ENCODE measurements at regions not wholly inside any gene's neighbourhood (a gene's known extent, or its start where the extent isn't known, plus 50 kb on each side); places are given as distances from the start of the nearest gene placed in this dataset.
"Not testable (repeated sequence)": the region's sequence is repeated elsewhere in the genome, so short reads cannot be mapped to it uniquely, and the experiment has no call there.

DNA sequence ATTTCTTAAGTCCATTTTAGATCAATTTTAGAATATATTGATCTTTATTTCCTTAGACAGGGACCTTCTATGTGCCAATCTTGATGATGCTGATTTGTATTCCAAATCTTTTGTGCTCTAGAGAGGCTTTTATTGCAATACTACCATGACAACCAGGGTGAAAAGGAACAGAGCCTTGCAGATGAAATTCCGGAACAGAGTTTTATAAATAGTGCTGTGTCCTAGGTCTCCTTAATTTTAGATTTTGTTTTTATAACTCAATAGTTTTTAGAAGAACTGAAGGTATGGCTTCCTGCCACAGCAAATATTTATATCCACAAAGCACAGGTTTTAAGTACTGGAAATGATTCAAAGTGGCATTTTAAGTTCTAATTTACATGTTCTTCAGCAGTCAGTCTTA lies 160.2 kb downstream of the PMAIP1 start:
- no peak for DNase-seq

DNA sequence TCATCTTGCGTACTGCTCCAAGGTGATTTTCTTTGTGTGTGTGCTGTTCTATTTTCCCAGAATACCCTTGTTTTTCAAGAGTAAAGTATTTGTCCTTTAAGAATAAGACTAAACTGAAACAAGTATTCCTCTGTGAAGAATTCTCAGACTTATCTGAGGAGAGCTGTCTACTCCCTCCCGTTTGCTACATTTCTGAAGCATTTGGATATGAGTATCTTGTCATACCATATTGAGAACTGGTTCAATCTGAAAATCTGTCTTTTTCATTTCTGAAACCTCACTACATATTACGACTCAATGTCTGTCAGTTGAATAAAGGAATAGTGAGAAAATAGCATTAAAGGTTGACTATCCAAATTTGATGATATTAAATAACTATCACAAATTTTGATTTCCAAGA lies 159.4 kb downstream of the PMAIP1 start:
- no peak for DNase-seq

DNA sequence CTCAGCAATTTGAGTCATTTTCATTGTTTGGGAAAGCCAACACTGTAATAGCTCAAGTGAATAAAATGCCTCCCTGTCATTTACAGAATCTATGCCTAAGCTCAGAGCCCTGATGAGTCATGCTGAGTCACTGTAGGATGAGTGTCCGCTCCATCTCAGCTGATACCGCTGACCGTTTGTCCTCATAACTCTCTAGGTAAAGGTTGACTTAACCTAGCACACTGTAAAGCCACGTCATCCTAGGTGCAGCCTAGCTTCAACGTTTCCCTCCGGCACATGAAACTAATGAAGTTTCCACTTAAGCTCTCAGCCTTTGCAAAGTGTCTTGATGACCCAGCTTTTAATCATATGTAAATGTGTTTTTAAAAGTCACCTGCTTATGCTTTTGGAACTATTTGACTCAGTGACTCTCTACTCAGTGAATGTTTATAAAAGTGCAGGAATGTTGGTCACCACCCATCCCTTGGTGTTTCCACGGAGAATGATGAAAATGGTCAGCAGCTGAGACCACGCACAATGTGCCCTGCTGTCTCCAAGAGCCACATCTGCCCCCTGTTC lies 154.0 kb downstream of the PMAIP1 start:
- peak; percentile 22 for DNase-seq

DNA sequence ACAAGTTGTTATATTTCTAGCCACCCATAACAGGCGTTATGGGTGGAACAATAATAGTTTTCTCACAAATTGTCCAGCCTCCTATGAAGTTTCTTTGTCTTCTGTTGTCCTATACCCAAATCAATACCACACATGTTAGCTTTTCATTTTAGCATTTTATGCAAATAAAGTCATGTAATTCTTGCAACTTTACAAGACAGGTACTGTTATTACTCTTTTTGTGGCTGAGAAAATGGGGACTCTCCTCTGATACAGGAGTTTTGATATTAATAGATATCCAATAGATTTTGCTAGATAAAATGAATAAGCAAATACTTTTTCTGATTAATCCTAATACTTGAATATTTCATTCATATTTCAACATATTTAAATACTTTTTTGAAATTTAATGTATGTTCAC lies 151.0 kb downstream of the PMAIP1 start:
- DNase-seq, result no peak

DNA sequence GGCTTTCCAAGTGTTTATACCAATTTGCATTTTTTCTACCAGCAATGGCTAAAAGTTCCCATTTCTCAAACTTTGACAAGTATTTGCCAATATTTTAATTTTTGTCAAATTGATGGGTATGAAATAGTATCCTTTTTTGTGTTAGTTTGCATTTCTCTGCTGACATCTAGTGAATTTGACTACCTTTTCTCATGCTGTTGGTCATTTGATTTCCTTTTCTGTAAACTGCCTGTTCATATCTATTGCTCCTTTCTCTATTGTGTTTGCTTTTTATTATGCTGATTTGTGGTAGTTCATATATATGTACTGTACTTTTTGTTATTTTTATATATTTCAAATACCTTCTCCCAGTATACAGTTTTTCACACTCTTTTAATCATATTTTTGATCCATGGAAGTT lies 149.4 kb downstream of the PMAIP1 start:
- DNase-seq, result no peak

DNA sequence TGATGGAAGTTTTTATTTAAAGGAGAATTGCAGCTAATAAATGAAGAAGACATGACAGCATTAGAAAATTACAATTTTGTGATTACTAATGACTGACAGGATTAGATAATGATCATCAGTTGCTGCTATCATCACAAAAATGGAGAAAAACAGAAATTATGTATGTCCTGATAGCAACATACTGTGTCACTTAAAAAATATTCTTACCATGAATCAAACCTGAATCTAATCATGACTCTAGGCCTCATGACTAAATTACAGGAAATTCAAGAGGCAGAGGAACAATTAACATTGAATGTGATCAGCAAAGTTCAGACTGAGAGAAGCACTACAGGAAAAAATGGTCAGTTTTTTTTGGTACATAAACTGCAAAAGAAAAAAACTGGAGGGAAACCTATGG lies 147.8 kb downstream of the PMAIP1 start:
- DNase-seq, result no peak

DNA sequence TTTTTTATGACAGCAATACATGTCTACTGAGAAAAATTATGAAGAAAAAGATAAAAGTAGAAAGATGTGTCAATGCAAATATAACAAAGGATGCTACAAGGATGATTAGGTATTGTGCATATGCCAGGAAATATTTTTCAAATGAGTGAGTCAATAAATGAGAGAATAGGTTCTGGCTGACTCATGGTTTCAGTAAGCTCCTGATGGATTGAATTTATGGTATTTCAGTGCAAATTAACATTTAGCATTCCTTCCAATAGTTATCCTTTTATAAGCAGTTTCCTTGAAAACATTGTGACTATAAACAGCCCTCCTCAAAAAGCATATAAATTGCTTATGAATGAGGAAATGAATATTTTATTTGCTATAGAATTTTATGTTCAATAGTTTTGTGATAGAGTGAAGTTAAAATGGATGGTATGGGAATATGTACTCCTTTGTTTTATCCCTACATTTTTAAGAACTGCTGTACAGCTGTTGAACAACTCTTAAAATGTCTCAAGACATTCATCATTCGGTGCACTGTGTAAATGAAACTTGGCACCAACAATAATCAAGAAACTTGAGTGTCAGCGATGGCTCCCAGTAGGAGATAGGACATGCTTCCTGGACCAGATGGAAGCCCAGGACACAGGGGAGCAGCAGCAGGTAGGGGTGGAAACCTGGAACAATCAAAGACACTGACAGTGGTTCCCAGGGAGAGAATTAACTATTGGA lies 144.7 kb downstream of the PMAIP1 start:
- no peak for DNase-seq

DNA sequence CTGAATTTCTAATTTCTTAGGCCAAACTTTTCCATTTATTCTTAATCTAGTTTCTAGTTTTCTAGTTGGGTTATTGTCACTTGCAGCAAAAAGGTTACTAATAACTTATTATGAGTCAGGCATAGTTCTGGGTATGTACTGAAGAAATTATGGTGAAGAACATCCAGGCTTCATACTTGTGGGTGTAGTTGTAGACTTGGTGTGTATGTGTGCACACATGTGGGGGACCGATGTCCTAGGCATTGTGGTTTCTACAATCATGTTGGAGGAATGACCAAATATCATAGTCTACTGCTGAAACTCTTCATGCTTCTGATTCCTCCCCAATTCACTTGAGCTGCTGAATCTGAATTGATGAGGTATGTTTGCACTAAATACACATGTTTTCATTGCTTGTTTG lies 141.2 kb downstream of the PMAIP1 start:
- DNase-seq, result no peak

DNA sequence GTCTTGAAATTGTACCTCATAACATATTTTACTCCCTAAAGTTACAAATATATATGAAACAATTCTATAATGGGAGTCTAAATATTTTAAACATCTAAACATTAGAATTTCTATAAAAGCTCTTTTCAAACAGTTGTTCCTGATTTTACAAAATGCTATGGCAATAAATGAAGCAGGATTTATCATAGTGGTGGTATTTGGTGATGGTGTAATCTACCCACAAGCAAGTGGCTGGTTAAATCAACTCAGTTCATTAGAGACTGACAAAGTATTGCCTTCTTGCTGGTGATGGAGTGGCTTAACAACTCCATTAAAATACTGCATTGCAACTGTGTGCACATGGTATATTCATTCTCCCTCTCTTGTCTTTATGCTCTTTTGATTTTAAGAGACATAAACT lies 138.9 kb downstream of the PMAIP1 start:
- DNase-seq, result no peak

DNA sequence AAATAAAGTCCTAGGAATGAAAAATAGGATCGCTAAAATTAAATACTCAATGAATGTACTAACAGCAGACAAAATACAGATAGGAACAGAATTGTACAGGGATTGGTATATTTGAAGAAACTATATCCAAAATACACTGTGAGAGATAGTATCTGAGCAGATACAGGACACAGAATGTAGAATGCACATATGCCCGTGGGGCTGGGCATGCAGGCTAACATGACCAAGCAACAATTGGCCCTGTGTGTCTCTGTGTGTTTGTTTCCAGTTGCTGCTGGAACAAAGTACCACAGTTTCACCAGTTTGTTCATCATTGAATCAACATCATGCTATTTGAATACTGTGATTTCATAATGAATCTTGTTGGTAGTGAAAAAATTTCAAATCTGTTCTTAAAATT lies 127.6 kb downstream of the PMAIP1 start:
- DNase-seq, result no peak

DNA sequence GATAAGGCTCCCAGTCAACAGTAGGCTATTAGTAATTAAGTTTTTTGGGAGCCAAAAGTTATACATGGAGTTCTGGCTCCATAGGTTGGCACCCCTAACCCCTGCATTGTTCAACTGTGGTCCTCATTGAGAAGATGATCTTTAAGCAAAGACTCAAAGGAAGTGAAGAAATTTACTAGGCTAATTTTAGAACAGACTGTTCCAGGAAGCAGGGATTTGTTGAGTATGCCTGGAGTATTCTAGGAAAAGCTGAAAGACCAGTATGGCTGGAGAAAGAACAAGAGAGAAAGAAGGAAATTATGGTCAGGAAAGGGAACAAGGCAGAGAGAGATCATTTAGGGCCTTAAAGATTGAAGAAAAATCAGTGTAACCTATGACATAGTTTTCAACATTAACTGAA lies 125.1 kb downstream of the PMAIP1 start:
- no peak for DNase-seq

DNA sequence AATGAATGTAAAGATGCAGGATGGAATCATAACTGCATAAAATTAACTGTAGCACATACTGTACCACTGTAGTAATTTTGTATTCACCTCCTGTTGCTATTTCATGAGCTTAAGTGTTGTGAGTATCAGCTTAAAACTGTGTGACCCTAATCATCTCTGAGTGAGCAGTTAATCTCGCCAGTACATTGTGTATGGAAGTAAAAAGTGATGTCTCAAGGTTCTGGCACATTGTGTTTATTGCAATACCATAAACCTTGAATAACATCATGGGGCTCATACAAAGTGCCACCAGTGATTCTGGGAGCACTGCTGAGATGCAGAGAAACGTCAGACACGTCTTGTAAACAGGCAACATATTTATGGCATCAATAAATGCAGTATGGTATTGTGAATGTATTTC lies 124.5 kb downstream of the PMAIP1 start:
- no peak for DNase-seq

DNA sequence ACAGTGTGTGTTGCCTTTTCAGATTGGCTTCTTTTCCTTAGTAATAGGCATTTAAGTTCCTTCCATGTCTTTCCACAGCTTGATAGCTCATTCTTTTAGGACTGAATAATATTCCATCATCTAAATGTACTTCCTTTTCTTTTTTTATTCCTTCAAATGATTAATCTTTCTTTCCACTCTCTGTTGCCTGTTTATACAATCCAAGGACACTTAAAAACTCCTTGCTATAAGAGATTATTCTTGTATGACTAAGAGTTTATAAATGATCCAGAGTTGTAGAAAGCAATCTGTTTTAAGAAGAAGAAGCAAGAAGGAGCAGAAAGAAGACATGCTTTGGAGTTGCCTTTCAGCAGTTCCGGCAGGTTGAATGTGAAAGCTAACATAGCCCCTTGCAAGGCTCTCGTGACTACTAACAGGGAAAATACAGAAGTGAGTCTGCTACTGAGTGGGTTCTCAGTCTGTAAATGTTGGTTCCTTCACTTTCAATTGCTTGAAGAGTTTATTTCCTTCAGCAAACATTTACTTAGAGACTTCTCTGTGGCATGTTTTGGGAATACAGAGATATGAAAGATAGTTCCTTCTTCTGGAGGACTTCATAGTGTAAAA lies 123.0 kb downstream of the PMAIP1 start:
- peak; percentile 2 for DNase-seq

DNA sequence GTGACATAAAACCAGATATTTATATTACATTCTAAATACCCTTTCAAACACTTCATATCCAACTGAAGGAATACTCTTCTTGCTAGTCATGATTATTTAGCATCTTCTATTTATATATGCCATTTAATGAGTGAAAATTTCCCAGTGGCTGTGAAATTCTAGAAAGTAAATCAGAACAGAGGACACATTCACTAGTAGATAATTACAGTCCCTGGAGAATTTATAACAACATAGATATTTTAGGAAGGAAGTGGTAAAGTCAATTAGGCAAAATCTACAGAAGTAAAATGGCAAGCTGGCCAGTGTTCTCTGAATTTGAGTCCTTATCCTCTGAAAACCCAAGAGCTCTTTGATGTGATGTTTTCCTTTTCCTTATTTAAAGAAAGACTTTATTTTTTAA lies 121.8 kb downstream of the PMAIP1 start:
- DNase-seq, result no peak

DNA sequence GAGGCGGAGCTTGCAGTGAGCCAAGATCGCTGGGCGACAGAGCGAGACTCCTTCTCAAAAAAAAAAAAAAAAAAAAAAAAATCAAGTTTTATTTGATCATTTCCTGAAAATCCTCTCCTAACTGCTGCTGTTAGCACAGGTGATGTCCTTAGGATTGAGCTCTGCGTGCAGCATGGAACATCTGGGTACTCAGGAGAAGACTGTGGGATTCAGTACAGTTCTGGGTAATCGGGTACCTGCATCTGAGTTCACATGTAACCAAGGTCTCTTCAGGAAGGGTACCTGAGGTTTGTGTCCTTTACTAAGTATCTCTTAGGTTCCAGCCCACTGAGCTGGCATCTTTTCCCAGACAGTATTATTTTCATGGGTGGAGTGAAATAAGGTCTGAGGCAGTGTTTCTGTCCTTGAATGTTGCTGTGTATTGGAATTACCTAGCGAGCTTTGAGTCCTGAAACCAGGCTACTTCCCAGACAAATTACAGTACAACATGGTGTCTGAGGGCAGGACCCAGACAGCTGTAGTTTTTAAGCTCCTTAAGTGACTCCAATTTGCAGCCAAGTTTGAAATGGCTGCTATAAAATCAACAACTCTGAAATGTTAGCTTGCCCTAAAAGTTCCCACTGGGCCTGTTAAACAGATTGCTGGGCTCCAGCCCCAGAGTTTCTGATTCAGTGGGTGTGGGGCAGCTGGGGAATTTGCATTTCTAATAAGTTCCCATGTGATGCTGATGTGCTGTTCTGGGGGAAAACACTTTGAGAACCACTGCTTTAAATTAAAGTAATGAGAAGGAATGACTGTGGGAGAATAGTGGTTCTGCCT lies 120.5 kb downstream of the PMAIP1 start:
- DNase-seq, result no peak

DNA sequence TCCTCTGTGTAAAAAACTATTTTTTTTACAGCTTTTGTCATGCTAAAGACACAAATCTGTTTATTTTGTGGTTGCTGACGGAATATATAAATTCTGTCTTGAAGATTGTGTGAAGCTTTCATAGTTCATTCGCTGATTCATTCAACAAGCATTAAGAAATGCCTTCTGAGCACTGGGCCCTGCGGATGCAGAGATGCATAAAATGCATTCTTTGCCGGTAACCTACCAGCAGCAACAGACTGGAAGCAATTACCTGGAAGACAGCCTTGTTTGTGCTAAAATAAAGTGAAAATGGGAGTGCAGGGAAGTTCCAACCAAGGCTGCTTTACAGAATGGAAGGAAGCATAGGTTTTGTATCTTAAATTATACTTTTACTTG lies 119.7 kb downstream of the PMAIP1 start:
- no peak for DNase-seq

DNA sequence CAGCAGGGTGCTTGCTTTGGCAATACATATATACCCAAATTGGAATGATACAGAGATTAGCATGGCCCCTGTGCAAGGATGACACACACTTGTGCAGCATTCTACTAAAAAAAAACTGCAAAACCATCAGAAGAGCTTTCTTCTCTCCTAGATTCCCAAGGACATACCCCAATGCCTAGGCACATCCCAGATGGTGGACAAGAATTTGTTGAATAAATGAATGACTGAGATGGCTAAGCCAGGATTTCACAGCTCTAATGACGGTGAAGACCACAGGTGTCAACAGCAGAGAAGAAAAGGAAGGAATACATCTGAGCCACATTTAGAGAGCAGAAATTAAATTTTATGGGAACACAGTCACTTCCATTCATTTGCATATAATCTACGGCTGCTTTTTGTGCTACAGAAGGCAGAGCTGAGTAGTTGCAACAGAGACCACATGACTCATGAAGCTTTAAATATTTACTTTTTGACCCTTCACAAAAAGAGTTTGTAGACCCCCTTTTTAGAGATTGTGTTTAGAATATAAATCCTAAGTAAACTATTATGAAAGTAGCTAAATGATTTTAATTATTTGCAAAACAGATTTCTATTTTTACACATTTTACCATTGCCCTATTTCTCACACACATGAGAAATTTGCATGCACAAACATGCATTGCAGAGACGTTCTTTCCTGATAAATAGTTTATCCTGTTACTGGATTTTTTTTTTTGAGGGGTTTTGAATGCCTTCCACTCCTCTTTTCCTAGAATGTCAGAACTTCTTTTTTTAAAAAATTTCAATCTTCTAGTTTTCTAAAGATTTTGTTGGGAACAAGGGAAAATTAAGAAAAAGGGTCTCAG lies 119.0 kb downstream of the PMAIP1 start:
- DNase-seq, result no peak

DNA sequence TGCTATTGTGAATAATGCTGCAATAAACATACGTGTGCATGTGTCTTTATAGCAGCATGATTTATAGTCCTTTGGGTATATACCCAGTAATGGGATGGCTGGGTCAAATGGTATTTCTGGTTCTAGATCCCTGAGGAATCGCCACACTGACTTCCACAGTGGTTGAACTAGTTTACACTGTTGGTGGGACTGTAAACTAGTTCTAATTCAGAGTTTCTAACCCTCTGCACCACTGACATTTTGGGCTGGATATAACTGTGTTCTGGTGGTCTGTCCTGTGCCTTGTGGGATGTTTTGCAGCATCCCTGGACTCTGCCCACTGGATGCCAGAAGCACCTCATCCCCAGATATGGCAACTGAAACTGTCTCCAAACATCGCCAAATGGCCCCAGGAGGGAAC lies 118.3 kb downstream of the PMAIP1 start:
- not testable (repeated sequence) for DNase-seq

DNA sequence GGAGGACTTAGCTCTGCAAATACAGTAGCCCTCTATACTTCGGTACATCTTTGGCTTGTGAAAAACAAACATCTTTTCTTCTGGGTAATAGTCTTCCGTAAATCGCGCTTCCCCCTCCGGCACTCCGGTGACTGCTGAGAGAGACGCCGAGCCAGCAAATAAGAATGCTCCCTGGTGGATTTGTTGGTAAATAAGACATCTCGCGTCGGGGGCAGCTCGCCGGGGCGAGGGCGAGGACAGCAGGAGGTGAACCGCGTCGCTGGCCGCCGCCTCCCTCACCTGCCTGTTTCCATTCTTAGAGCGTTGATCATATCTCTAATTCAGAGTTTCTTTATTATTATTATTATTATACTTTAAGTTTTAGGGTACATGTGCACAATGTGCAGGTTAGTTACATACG lies 117.6 kb downstream of the PMAIP1 start:
- DNase-seq, result no peak

DNA sequence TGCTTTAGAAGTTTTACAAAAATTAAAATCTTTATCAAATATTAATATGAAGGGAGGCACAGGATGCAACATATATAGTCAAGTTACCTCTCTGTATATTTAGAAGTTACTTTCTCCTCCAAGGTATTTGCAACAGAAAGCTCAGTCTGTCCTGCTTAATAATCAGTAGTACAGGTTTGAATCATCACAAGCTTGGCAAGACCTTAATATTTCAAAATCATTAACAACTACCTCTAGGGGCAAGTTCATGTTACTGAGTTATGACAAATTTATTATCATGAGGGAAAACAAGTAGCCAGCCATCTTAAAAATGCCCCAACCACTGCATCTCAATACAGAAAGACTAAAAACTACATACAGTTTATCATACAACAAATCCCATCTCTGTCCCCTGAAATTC lies 116.0 kb downstream of the PMAIP1 start:
- DNase-seq, result not testable (repeated sequence)

DNA sequence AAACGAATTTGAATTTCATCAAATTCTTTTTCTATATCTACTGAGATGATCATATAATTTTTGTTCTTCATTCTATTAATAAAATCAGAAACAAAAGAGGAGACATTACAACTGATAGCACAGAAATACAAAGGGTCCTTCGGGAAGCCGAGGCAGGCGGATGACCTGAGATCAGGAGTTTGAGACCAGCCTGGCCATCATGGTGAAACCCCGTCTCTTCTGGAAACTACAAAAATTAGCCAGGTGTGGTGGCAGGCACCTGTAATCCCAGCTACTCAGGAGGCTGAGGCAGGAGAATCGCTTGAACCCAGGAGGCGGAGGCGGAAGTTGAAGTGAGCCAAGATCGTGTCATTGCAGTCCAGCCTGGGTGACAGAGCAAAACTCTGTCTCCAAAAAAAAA lies 113.4 kb downstream of the PMAIP1 start:
- not testable (repeated sequence) for DNase-seq

DNA sequence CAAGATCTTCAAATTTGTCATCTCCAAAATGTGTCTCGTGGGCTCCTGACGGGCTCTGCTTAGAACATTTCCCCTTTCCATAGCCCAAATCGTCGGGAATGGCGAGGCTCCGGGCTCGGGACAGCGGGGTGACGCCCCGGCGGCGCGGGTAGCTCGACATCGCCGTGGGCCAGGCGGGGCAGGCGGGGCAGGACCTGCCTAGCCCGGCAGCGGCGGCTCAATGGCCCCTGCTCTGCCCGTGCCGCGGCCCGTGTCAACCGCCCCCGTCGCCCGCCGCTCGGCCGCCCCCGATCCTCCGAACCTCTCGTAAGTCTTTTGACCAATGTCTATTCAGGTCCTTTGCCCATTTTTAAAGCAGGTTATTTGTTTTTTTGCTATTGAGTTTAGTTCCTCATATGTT lies 111.2 kb downstream of the PMAIP1 start:
- no peak for DNase-seq

DNA sequence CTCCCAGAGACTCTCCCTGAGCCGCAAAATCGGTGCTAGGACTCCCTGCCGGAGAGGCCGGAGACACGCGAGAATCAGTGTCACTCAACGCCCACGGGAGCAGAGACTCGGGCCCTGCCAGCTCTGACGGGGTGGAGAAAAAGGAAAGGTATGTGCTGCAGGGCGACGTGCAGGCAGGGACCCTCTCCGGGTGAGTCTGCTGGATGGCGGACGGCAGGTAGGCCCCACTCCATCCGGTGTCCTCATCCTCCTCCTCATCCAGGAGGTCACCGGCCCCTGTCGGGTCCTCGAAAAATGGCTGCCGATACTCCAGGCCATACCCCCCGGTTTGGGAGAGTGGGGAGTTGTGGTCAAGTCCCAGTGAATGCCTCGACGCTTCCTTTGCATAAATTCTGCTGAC lies 110.7 kb downstream of the PMAIP1 start:
- no peak for DNase-seq

Data from suppressor macrophage treated with lipopolysaccharide for 4 hours (primary cell).